ENCODE measurements at regions not wholly inside any gene's neighbourhood (a gene's known extent, or its start where the extent isn't known, plus 50 kb on each side); places are given as distances from the start of the nearest gene placed in this dataset.

DNA sequence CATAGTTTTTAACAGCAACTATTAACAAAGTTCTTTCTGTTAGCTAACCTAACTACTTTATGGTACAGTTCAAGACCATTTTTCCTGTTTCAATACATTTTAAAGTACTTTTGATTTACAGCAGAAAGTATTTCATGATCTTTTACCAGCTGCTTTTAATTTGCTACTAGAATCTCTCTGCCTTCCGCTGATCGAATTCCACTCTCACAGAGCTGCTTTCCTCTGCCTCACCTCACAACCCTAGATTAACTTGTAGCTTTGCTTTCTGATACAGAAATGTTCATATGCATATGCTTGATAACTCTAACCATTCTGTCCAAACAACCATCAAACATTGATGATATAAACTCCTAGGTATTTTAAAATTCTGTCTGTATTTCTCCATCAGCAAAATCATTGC is 463.2 kb upstream of the ZEB2 start:
- intact Hi-C loops (cut with micrococcal nuclease): no loop called here
- Mint-ChIP-seq H3K27me3 (ENCODE audit: insufficient read depth, unreplicated experiment) (no peaks in the 10 kb centered on the region), H3K4me3 (ENCODE audit: unreplicated experiment) (no peak overlapping the region), H3K4me1 (ENCODE audit: insufficient read depth, unreplicated experiment) (no peaks in the 10 kb centered on the region), H3K9me3 (ENCODE audit: unreplicated experiment) (peaks cover 8% of the 10 kb centered on the region), H3K36me3 (ENCODE audit: insufficient read depth, unreplicated experiment) (no peaks in the 10 kb centered on the region), H3K27ac (ENCODE audit: low read depth, unreplicated experiment) (no peak overlapping the region)
- POLR2A ChIA-PET: no interaction called here
- BruUV-seq (replicated peaks): no TSS peak
- no peak for DNase-seq (ENCODE audit: unreplicated experiment)
- CTCF ChIA-PET: interaction anchor here (0.6 kb wide), 1 partner anchor 1540 kb away, joined by 4 read pairs; no protein-coding TSS in a partner anchor
- TF ChIP-seq, protein P1, sequence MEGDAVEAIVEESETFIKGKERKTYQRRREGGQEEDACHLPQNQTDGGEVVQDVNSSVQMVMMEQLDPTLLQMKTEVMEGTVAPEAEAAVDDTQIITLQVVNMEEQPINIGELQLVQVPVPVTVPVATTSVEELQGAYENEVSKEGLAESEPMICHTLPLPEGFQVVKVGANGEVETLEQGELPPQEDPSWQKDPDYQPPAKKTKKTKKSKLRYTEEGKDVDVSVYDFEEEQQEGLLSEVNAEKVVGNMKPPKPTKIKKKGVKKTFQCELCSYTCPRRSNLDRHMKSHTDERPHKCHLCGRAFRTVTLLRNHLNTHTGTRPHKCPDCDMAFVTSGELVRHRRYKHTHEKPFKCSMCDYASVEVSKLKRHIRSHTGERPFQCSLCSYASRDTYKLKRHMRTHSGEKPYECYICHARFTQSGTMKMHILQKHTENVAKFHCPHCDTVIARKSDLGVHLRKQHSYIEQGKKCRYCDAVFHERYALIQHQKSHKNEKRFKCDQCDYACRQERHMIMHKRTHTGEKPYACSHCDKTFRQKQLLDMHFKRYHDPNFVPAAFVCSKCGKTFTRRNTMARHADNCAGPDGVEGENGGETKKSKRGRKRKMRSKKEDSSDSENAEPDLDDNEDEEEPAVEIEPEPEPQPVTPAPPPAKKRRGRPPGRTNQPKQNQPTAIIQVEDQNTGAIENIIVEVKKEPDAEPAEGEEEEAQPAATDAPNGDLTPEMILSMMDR (IDR thresholded peaks at IDR 0.05; ENCODE audit: unreplicated experiment): no peak

DNA sequence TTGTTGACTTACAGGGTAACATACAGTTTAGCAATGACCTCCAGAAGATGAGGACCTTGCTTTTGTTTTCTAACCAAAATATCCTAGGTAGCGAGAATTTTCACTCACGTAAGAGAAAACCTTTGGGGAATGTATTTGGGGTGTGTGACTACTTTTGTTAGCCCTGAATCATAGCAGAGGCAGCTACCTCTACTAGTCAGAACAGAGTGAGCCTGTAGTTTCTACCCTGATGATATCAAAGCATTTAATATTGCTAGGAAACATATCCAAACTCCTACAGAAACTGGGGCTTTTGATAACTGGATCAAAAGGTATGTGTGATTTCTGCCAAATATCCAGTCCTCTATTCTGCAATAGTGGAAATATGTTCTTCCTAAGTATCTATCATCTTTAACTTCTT is 462.6 kb upstream of the ZEB2 start:
- TF ChIP-seq, protein P1 (IDR thresholded peaks at IDR 0.05; ENCODE audit: unreplicated experiment): no peak
- intact Hi-C loops (cut with micrococcal nuclease): no loop called here
- no peak for DNase-seq (ENCODE audit: unreplicated experiment)
- Mint-ChIP-seq H3K4me1 (ENCODE audit: insufficient read depth, unreplicated experiment) (no peaks in the 10 kb centered on the region), H3K27ac (ENCODE audit: low read depth, unreplicated experiment) (no peak overlapping the region), H3K9me3 (ENCODE audit: unreplicated experiment) (peaks cover 8% of the 10 kb centered on the region), H3K4me3 (ENCODE audit: unreplicated experiment) (no peak overlapping the region), H3K36me3 (ENCODE audit: insufficient read depth, unreplicated experiment) (no peaks in the 10 kb centered on the region), H3K27me3 (ENCODE audit: insufficient read depth, unreplicated experiment) (no peaks in the 10 kb centered on the region)
- BruUV-seq (replicated peaks): no TSS peak
- POLR2A ChIA-PET: no interaction called here
- CTCF ChIA-PET: interaction anchor here (0.6 kb wide), 1 partner anchor 1541 kb away, joined by 4 read pairs; no protein-coding TSS in a partner anchor

DNA sequence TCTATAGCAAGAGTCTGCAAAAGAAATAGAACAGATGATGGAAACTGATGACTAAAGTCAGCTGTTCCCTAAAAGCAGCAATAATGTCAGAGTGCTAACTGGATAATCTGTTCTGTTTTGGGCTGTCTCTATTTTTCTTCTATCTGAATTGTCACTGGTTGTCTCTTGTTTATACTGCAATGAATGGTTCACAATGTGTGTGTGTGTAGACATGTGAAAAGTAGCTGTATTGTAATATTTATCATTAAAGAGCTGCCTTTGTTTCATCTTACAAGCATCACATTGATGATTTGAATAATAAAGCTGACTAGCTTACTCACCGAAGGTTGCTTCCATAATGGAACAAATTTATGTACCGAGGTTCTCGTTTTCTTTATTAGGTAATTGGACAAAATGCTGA is 456.0 kb upstream of the ZEB2 start:
- Mint-ChIP-seq H3K27me3 (ENCODE audit: insufficient read depth, unreplicated experiment) (no peaks in the 10 kb centered on the region), H3K4me3 (ENCODE audit: unreplicated experiment) (no peak overlapping the region), H3K27ac (ENCODE audit: low read depth, unreplicated experiment) (no peak overlapping the region), H3K36me3 (ENCODE audit: insufficient read depth, unreplicated experiment) (no peaks in the 10 kb centered on the region), H3K9me3 (ENCODE audit: unreplicated experiment) (peaks cover 1% of the 10 kb centered on the region), H3K4me1 (ENCODE audit: insufficient read depth, unreplicated experiment) (no peaks in the 10 kb centered on the region)
- CTCF ChIA-PET: interaction anchor here (1.1 kb wide), 1 partner anchor 14 kb away, joined by 5 read pairs; no protein-coding TSS in a partner anchor
- intact Hi-C loops (cut with micrococcal nuclease): no loop called here
- TF ChIP-seq, protein P1 (IDR thresholded peaks at IDR 0.05; ENCODE audit: unreplicated experiment): no peak
- POLR2A ChIA-PET: no interaction called here
- no peak for DNase-seq (ENCODE audit: unreplicated experiment)
- no TSS peak for BruUV-seq (replicated peaks)

DNA sequence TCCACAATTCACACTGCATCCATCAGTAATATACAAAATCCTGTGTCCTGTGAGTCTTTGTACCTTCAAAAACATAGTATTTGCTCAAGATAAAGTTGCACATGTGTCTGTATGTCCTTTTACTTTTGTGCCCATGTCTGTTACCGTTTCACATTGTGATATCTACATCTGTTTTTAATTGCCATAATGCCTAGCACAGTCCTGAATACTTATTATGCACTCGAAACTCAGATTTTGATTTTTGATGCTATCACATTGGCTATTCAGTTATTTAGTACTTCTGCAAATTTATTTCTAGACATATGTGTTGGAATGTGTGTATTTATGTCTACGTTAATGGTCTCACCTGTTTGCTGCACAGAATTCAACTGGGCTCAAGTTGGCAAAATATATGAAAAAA is 452.8 kb upstream of the ZEB2 start:
- intact Hi-C loops (cut with micrococcal nuclease): no loop called here
- Mint-ChIP-seq H3K27ac (ENCODE audit: low read depth, unreplicated experiment) (no peak overlapping the region), H3K9me3 (ENCODE audit: unreplicated experiment) (peaks cover 13% of the 10 kb centered on the region), H3K4me1 (ENCODE audit: insufficient read depth, unreplicated experiment) (no peaks in the 10 kb centered on the region), H3K27me3 (ENCODE audit: insufficient read depth, unreplicated experiment) (no peaks in the 10 kb centered on the region), H3K4me3 (ENCODE audit: unreplicated experiment) (no peak overlapping the region), H3K36me3 (ENCODE audit: insufficient read depth, unreplicated experiment) (no peaks in the 10 kb centered on the region)
- CTCF ChIA-PET: interaction anchor here (0.7 kb wide), 1 partner anchor 615 kb away, joined by 3 read pairs; no protein-coding TSS in a partner anchor
- no TSS peak for BruUV-seq (replicated peaks)
- POLR2A ChIA-PET: no interaction called here
- TF ChIP-seq, protein P1 (IDR thresholded peaks at IDR 0.05; ENCODE audit: unreplicated experiment): no peak
- no peak for DNase-seq (ENCODE audit: unreplicated experiment)

All from MCF 10A (cell line).